ENCODE measurements at regions not wholly inside any gene's neighbourhood (a gene's known extent, or its start where the extent isn't known, plus 50 kb on each side); places are given as distances from the start of the nearest gene placed in this dataset.

DNA sequence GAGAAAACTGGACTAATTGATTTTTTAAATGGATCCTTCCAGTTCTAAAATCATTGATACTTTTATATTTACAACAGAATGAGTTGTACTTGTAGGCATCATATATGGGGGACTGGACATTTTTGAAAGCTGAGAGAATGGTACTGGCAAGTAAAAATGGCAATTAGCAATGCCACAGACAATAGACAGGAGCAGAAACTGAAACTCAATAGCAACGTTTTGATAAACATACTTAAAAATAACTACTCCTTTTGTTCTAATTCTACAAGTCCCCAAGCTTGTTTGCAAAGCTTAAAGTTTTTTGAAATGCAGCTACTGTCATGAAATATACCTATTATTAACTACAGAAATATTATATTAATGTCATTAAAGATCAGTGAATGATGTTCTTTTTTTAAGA, 52.8 kb upstream of the FBXL7 start:
- H3K9me3 ChIP-seq: no peaks in the 10 kb centered on the region
- ATAC-seq: no peak
- TF ChIP-seq POLR2A (IDR thresholded peaks at IDR 0.05) (no peak), EP300 (IDR thresholded peaks at IDR 0.05) (no peak), POLR2AphosphoS5 (IDR thresholded peaks at IDR 0.05) (no peak)
- TF ChIP-seq, protein P1, sequence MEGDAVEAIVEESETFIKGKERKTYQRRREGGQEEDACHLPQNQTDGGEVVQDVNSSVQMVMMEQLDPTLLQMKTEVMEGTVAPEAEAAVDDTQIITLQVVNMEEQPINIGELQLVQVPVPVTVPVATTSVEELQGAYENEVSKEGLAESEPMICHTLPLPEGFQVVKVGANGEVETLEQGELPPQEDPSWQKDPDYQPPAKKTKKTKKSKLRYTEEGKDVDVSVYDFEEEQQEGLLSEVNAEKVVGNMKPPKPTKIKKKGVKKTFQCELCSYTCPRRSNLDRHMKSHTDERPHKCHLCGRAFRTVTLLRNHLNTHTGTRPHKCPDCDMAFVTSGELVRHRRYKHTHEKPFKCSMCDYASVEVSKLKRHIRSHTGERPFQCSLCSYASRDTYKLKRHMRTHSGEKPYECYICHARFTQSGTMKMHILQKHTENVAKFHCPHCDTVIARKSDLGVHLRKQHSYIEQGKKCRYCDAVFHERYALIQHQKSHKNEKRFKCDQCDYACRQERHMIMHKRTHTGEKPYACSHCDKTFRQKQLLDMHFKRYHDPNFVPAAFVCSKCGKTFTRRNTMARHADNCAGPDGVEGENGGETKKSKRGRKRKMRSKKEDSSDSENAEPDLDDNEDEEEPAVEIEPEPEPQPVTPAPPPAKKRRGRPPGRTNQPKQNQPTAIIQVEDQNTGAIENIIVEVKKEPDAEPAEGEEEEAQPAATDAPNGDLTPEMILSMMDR (IDR thresholded peaks at IDR 0.05): no peak
- H3K27ac ChIP-seq: no peak overlapping the region
- H3K36me3 ChIP-seq: no peaks in the 10 kb centered on the region
- no peak overlapping the region for H3K4me3 ChIP-seq
- H3K27me3 ChIP-seq: no peaks in the 10 kb centered on the region
- H3K4me1 ChIP-seq: peaks cover 0 to under 1% (median 0%) of the 10 kb centered on the region in 3 donors
- WGBS, 2 donors (ENCODE audit: low coverage in 1 of 2): 15 to 24% methylated on average over 1 of the region's 1 CpG

DNA sequence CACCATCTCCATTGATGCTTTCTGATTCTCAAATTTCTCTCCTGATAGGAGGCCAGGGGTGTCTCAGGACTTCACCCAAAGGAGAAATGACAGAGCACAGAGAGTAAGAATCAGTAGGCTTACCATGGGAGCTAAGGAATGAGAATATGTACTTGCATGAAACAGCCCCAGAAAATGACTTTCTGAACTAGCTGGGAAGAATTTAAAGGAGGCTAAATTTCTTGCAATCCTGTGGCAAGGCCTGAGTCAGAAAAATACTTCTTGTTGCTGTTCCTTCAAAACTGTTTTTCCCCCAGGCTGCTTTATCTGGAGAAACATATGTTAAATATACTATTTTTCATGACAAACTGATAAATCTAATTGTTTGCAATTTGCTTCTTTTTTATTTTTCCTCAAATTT, 53.4 kb upstream of the FBXL7 start:
- no peaks in the 10 kb centered on the region for H3K36me3 ChIP-seq
- H3K27ac ChIP-seq: no peak overlapping the region
- no peak for ATAC-seq
- no peak for TF ChIP-seq EP300 (IDR thresholded peaks at IDR 0.05)
- TF ChIP-seq, protein P1 (IDR thresholded peaks at IDR 0.05): no peak
- TF ChIP-seq POLR2AphosphoS5 (IDR thresholded peaks at IDR 0.05): no peak
- no peaks in the 10 kb centered on the region for H3K9me3 ChIP-seq
- H3K27me3 ChIP-seq: no peaks in the 10 kb centered on the region
- no peaks in the 10 kb centered on the region for H3K4me1 ChIP-seq
- no peak overlapping the region for H3K4me3 ChIP-seq

DNA sequence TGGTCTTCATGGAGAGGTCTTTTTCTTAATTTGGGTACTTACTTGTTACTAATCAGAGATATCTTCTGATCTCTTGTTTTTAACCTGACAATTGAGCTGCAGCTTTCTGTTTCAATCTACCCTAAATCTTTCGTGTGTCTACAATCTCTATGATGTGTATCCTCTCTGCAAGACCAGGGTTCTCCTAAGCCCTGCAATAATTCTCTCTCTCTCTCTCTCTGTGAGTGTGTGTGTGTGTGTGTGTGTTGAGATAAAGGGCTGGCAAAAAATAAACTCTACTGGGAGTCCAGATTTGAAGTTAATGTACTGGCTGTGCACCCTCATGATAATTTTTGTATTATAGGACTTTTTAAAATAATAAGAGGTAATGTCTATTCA, 57.8 kb upstream of the FBXL7 start:
- TF ChIP-seq POLR2AphosphoS5 (IDR thresholded peaks at IDR 0.05): no peak
- TF ChIP-seq, protein P1 (IDR thresholded peaks at IDR 0.05): no peak
- Histone ChIP-seq H3K9me3 (no peaks in the 10 kb centered on the region), H3K4me3 (no peak overlapping the region), H3K27ac (no peak overlapping the region), H3K4me1 (peaks cover 0 to 16% (median 0%) of the 10 kb centered on the region in 3 donors), H3K36me3 (no peaks in the 10 kb centered on the region), H3K27me3 (no peaks in the 10 kb centered on the region)
- 83 to 100% methylated on average over 1 of the region's 1 CpG for WGBS, 2 donors (ENCODE audit: low coverage in 1 of 2)
- no peak for ATAC-seq

DNA sequence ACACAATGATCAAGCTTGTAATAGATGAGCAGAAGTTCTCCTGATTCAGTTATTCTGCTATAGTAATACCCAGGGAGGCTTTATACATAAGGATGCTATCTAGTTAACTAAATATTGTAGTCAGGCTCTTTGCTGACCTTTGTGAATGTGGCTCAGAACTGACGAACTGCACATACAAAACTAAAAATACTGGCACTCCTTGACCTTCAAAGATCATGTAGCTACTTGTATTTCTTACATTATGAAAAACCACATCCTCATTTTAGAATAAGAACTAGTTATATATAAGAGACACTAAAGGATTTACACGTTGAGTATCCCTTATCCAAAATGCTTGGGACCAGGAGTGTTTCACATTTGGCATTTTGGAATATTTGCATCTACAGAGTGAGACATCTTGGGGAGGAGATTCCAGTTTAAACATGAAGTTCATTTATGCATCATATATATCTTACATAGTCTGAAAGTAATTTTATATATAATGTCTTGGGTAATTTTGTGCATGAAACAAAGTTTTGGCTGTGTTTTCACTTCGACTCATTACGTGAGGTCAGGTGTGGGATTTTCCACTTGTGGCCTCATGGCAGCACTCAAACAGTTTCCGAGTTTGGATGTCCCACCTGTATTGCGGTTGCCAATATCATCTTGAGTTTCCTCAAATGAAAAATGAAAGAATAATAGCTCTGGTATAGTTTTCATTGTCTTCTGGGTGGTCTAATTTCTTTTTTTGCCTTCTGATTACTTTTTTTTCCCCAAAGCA, 58.4 kb upstream of the FBXL7 start:
- TF ChIP-seq, protein P1 (IDR thresholded peaks at IDR 0.05): no peak
- TF ChIP-seq POLR2A (IDR thresholded peaks at IDR 0.05) (no peak), EP300 (IDR thresholded peaks at IDR 0.05) (no peak), POLR2AphosphoS5 (IDR thresholded peaks at IDR 0.05) (no peak)
- Histone ChIP-seq H3K4me1 (peaks cover 0 to 16% (median 0%) of the 10 kb centered on the region in 3 donors), H3K27ac (no peak overlapping the region), H3K9me3 (no peaks in the 10 kb centered on the region), H3K4me3 (no peak overlapping the region), H3K36me3 (no peaks in the 10 kb centered on the region), H3K27me3 (no peaks in the 10 kb centered on the region)
- 79 to 82% methylated on average over 6 of the region's 6 CpGs for WGBS, 2 donors (ENCODE audit: low coverage in 1 of 2)
- no peak for ATAC-seq

DNA sequence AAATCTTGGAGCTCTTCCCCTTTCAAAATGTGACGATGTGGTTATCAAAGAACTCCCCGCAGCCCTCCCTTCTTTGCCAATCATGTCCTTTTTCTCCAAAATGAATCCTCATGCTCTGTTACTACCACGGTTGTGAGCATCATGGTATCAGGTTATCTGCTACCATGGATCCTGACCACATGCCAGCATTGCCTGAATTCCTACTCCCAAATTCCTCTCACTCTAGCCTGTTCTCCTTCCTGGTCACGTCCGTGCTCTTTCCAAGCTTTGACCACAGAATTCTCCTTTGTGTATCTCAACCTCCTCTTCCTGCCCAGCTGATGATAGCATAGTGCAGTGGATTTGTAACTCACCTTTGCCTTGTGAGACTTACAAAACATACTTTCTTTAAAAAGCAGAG, 59.5 kb upstream of the FBXL7 start:
- Histone ChIP-seq H3K27me3 (no peaks in the 10 kb centered on the region), H3K4me1 (peaks cover 0 to 16% (median 0%) of the 10 kb centered on the region in 3 donors), H3K27ac (no peak overlapping the region), H3K9me3 (no peaks in the 10 kb centered on the region), H3K36me3 (no peaks in the 10 kb centered on the region), H3K4me3 (no peak overlapping the region)
- ATAC-seq: no peak
- WGBS, 2 donors (ENCODE audit: low coverage in 1 of 2): 54 to 55% methylated on average over 5 of the region's 5 CpGs
- TF ChIP-seq EP300 (IDR thresholded peaks at IDR 0.05): no peak
- TF ChIP-seq POLR2AphosphoS5 (IDR thresholded peaks at IDR 0.05): no peak
- TF ChIP-seq, protein P1 (IDR thresholded peaks at IDR 0.05): no peak
- no peak for TF ChIP-seq POLR2A (IDR thresholded peaks at IDR 0.05)
